SIG-M5 (cell line): ENCODE measurements at regions not wholly inside any gene's neighbourhood (a gene's known extent, or its start where the extent isn't known, plus 50 kb on each side); places are given as distances from the start of the nearest gene placed in this dataset.
"Not testable (repeated sequence)": the region's sequence is repeated elsewhere in the genome, so short reads cannot be mapped to it uniquely, and the experiment has no call there.

Experiments used
- DNase-seq: peaks from one replicate; lab custom pipeline; 2025; lab: John Stamatoyannopoulos, UW

DNA sequence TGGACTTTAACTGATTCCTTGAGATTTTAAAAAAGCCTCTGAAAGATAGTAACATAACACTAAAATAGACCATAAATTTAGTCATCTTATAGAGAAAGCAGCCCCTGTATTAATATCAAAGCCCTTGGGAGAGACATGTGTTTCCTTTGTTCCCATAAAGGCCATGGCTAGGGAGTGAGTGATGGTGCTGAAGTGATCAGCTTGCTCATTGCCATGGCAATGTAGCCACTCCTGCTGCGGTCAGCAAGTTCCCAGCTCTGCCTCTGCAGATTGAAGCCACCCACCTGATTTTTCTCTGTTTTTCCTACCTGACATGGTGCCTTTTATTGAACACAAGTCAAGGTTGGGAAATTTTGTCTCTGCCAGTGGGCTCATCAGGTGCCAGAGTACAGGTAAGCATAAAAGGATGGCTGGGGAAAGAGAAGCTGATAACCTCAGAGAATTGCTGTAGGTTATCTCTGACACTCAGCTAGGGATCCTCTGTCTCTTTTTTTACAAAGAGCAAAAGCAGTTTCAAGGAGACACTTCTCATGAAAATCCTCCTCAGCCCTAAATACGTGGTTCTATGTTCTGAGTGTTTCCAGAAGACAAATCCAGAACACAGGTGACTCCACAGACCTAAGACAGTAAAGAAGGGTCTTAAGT lies 296.3 kb upstream of the NMUR2 start:
- no peak for DNase-seq

DNA sequence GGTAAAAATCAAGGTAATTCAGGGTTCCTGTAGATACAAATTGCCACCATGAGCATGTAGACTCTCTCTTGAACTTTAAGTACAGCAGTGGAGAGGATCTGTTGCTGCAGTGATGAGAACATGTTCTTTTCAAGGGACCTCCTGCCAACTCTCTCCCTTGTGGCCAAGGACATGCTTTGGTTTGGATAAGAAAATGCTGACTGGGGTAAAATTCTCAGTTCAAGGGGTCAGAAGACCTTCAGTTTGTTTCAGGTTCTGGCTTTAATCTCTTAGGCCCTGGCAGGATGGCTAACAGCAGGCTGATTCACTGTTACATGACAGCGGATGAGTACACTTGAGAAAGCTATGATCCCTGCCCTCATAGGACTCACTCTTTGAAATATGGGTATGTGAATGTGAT lies 299.2 kb upstream of the NMUR2 start:
- no peak for DNase-seq

DNA sequence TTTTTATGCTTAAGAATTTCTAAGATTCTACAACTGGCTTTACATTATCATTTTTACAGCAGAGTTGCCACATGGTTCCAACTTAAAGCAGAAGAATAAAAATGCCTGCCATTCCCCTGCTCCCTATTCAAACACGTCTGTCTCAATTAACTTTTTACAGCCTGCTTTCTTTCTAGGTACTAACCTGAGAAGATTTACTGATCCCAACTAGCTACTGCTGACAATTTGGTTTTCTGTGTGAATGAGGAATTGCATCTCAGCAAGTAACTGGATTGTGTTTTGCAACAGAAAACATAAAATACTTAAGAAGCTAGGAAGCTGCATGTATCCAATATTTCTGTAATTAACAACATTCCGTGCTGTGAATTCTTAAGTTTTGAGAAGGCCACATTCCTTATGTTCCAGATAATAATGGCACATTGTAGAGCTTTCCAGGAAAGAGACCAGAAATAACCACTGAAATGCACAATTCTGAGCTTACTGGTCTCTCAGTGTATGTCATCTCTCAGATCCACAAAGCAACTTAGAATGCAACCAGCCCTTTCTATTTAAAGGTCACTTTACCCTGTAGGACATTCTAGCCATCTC lies 306.8 kb upstream of the NMUR2 start:
- no peak for DNase-seq

DNA sequence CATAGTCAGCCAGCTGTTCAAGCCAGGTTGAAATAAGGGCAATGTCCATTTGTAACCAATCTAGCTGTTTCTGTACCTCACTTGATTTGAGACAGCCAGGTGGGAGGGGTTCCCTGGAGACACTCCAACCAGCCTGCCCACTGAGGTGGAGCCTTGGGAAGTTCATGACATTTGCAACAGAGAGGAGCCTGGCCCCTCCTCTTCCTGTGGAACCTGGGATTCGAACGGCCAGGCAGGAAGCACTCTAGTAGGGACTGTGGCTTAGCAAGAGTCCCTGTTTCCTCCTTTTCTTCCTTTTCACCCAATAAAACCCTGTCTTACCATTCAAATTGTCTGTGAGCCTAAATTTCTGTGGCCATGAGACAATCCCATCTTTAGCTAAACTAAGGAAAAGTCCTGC lies 312.3 kb upstream of the NMUR2 start:
- no peak for DNase-seq

DNA sequence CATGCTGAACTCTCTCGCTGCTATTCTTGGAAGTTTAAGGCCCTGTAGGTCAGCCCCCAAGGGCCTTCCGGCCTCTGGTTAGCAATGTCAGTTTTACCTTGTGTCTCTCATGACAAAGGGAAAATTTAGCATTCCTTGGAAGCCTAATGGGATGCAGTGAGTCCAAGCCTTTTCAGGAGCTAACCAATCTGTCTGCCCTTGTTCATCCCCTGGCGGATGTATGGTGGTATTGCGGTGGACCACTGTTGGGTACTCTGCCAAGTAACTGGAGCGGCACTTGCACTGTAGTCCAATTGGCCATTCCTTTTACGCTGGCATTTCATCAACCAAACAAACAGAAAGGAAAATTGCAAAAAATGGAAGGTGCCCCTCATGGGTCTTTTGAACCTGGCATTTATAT lies 318.4 kb upstream of the NMUR2 start:
- DNase-seq, result no peak

DNA sequence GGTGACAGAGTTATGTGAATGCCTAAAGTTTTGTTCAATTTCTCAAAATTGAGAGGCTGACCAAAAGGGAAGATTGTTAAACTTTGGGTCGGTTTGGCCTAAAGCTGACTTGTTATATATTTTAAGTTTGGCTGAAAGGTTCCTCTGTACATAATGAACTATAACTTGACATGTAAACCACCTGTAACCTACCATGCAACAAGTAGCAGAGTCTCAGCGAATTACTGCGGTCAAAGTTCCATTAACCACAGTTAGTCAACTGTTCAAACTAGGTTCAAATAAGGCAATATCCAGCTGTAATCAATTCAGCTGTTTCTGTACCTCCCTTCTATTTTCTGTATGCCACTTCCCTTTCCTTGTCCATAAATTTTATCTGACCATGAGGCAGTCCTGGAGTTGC lies 325.1 kb upstream of the NMUR2 start:
- no peak for DNase-seq

DNA sequence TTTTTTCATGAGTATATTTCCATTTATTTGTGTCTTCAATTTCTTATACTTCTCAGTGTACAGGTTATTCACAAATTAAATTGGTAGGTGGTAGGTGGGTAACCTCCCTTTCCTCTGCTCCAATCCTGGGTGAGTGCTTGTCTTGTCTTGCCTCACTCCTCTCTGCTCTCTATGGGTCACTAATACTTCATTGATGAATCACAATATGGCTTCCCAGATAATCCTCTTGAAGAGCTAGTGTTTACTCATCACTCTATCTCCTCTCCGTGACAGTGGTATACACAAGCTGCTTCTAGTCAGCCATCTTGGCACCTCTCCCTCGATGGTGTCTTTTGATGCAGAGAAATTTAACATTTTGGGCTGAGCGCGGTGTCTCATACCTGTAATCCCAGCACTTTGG lies 331.8 kb upstream of the NMUR2 start:
- DNase-seq, result no peak

DNA sequence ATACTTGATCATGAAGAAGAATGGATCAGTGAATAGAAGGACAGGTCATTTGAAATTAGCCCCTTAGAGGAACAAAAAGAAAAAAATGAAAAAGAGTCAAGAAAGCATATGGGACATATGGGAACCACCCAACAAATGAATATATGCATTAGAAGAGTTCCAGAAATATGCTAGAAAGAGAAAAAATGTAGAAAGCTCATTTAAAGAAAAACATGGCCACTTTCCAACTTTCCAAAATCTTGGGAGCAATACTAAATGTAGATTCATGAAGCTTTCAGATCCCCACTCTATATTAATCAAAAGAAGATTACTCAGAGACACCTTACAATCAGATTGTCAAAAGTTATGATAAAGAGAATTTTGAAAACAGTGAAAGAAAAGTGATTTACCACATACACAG lies 334.8 kb upstream of the NMUR2 start:
- no peak for DNase-seq

DNA sequence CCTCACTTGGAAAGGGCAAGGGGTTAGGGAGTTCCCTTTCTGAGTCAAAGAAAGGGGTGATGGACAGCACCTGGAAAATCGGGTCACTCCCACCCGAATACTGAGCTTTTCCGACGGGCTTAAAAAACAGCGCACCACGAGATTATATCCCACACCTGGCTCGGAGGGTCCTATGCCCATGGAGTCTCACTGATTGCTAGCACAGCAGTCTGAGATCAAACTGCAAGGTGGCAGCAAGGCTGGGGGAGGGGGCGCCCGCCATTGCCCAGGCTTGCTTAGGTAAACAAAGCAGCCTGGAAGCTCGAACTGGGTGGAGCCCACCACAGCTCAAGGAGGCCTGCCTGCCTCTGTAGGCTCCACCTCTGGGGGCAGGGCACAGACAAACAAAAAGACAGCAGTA lies 336.0 kb upstream of the NMUR2 start:
- not testable (repeated sequence) for DNase-seq

DNA sequence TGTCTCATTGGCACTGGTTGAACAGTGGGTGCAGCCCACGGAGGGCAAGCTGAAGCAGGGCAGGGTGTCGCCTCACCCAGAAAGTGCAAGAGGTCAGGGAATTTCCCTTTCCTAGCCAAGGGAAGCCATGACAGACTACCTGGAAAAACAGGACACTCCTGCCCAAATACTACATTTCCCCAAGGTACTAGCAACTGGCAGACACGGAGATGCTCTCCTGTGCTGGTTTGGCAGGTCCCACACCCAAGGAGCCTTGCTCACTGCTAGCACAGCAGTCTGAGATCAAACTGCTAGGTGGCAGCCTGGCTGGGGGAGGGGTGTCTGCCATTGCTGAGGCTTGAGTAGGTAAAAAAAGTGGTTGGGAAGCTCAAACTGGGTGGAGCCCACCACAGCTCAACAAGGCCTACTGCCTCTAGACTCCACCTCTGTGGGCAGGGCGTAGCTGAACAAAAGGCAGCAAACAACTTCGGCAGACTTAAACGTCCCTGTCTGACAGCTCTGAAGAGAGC lies 382.7 kb upstream of the NMUR2 start:
- not testable (repeated sequence) for DNase-seq

DNA sequence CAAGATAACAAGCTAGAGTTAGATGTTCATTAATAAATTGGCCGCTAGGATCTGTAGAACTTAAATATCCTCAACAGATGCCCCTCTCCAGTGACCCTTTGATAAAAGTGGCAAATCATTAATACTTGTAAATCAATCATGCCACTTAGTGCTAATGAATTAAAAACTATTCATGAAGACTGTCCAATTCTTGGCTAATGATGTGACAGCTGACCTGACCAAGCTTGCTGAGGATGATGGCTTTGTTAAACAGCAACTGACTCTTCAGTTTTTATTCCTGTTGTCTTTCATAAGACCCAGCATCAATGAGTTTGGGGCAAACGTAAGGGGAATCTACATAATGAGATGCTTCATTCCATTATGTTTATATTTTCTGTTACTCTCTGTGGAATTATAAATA lies 396.8 kb upstream of the NMUR2 start:
- DNase-seq, result no peak

DNA sequence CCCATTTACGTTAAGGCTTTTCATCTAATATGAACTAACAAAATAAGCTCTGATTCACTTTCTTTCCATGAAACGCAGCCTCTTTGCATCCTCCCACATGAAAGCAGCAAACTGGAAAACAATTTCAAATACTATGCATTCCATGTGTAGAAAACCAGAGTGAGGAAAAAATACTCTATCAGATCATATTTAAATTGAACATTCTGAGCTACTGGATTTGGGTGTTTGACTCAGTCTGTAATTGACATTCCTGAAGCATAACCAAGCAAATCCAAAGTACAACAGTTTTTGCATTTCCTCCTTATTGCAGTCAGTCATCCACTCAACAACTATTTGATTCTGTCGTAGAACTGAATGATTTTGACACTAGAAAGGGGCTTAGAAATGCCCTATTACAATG lies 399.1 kb upstream of the NMUR2 start:
- DNase-seq, result no peak

DNA sequence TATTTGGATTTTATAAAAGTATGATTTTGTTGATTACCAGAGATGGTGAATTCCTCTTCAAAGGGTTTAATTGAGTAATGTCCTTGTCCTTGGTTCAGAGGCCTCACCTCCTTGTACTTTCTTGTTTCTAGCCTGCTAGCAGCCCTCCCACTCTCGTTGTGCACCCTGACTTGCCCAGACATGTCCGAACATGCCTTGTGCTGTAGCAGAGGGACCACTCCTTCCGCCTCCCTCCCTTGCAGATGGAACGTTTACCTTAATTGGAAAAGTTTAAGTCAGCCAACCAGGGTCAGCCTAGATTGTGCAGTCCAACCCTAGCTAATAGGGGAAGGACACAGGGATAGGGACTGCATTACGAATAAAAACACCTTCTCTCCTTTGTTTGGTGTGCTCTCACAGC lies 406.9 kb upstream of the NMUR2 start:
- DNase-seq, result no peak

DNA sequence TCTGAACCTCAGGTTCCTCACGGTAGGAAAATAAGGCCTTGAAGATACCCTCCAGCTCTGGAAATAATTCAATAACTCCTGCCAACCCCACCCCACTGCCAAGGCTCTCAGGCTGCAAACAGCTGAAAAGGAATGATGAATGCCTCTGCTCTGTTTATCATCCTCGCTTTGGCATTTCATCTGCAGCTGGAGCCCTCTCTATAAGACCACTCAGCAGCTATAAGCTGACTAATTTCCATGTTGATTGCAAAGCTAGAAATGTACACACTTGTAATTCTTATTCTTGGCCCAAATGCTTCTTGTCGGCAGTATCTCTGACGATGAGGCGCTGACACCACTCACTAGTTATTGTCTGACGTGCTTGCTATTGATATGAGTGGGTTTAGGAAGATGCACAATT lies 408.4 kb upstream of the NMUR2 start:
- no peak for DNase-seq

DNA sequence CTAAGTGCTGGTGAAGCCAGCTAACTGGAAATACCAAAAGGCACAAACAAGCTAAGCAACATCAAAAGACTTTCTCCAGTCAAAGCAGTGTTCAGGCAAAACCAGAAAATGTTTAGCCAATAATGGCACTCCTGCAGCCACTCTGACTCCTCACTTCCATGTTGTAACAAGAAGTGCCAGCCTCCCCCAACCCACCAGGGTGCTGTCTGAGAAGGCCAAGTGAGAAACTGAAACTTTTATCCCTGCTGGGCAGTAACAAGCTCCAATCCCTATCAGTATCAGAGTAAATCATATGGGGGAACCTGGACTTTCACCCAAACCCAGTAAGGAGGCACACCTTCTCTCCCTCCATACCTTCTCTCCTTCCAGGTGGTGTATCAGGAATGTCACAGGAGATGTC lies 414.8 kb upstream of the NMUR2 start:
- no peak for DNase-seq

DNA sequence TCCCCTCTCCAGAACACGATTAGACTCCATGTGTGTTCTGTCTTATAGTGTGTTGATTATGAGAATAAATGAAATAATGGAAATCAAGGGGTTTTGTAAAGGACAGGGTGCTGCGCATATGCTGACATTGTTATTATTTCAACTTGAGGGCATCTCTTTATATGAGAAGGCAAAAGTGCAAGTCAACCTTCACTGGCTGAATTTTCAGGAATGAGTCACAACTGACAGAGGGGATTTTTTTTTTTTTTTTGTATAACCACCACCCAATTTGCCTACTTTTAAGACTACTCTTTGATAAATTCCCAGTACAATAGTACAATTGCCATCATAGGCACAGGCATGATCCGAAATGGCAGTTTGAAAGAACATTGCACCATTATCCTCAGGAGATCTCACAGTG lies 419.2 kb upstream of the NMUR2 start:
- DNase-seq, result no peak

DNA sequence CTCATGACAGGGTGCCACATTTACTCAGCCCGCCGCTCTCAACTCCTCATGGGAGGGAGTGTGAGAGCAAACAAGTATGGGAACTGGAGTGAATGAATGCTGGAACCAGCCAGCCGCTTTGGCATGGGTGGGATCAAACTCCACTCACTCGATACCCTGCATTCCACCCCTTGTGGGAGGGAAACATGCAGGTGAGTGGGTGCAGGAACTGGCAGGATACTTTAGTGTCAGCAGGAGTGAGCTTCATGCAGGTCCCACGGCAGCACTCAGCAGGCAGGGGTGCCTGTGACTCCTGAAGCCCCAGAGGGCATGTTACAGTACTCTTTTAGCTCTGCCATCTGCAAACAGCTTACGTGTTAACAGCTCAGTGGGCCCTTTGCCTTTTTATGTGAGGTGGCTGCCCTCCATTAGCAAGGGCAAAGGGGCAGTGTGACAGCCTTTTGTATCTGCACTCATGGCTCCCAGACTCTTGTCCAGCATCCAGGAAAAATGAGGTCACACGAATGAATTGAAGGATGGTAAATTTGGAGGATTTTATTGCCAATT lies 433.2 kb upstream of the NMUR2 start:
- DNase-seq, result no peak

DNA sequence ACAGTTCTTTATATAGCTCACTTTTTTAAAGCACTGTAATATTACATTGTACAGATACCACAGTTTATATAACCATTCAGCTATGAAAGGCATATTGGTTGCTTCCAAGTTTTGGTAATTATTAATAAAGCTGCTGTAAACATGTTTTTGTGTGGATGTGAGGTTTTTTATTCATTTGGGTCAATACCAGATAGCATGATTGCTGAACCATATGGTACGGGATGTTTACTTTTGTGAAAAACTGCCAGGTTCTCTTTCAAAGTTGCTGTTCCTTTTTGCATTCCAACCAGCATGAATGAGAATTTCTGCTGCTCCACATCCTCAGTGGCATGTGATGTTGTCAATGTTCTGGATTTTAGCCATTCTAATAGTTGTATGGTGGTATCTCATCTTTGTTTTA lies 439.6 kb upstream of the NMUR2 start:
- DNase-seq, result no peak

DNA sequence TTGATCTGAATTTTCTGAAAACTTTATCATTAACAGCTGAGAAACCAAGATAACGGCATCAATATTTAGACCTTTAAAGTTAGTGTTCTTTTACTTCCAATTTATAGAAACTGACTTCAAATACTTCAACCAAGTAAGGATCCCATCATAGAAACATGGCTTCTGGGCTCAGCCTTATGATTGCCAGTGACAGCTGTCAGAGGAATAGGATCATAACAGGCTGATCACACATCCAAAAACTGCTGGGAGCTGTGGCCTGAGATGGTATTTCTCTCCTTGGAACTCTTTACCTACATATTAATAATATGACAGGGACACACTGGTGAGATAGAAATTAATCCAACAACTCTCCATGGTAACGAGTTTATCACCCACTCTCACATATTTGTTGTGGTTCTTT lies 448.3 kb upstream of the NMUR2 start:
- no peak for DNase-seq

DNA sequence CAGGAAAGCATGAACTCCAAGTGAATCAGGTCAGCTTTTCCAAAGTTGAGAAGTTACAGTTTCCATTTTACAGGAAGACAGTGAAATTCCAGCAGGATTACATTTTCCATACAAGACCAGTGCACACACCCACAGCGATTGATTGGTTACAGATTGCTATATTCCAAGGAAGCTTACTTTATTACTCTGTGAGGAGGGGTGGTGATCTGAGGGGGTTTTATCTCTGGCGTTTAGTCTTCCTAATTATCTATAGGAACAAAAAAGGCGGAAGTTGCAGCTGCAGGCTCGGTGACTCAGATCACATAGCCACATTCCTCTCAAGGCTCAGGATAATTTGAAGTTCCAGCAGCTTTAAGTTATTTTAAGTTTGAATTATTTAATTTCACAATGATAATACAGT lies 450.4 kb upstream of the NMUR2 start:
- no peak for DNase-seq

DNA sequence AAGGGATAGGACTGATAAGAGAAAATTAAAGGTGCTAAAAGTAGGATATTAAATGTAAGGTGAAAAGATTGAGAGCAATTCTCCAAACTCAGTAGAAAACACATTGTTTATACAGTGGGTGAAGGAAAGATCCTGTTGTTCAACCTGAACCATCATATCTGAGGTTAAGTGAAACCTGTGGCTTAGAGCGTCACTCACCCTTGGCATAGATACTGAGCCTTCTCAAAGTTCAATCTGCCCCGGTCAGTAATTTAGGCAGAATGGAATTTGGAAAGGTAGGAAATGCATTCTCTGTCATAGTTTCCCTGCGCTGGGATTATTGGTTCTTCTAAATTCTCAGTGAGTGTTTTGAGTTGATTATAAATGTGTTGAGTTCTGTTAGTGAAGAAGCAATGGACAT lies 456.2 kb upstream of the NMUR2 start:
- no peak for DNase-seq

DNA sequence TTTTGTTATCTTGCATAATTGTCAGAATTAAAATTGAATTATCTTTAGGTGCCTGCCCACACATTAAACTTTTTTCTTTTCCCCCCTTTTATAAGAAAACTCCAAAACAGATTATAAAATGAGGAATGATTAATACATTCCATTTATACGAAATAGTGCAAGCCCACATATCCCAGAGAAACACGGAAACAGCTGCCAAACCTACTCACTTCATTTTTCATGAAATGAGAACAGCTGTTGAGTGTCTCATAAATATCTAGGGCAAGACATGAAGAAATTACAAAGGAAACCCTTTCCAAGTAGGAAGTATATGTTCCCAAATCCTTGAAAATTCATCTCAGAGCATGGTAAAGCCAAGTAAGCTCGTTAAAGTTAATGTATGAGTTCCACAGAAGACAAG lies 459.4 kb upstream of the NMUR2 start:
- DNase-seq, result no peak

DNA sequence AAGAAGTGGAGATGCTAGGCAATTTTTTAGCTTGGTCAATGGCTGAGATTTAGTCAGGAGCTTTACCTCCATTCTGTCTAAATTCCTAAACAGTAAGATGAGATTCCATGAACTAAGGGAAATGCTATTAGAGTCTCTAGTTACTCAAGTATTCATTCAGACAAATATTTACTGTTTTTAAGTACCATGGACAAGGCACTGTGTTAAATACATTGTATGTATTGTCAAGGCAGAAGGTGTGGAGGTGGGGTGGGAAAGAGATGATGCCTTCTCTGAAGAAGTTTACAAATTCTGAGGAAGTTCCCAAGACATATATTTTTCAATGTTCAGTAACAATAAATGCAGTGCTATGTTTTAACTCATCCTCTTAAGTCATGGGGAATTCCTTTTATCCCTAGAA lies 459.9 kb upstream of the NMUR2 start:
- no peak for DNase-seq

DNA sequence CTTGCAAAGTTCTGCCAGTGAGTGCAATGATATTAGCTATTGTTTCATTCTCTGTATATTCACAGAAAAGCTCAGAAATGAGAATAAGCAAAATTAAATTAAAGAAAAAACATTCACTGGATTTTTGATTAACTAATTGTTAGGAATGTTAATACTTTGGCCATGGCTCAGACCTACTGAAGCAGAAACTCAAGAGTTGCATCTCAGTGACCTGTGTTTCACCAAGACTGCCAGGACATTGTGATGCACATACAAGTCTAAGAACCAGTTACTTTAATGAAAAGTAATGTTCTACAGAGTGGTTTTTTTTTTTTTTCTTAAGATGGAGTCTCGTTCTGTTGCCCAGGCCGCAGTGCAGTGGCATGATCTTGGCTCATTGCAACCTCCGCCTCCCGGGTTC lies 464.9 kb upstream of the NMUR2 start:
- no peak for DNase-seq
